ENCODE measurements at regions not wholly inside any gene's neighbourhood (a gene's known extent, or its start where the extent isn't known, plus 50 kb on each side); places are given as distances from the start of the nearest gene placed in this dataset.

DNA sequence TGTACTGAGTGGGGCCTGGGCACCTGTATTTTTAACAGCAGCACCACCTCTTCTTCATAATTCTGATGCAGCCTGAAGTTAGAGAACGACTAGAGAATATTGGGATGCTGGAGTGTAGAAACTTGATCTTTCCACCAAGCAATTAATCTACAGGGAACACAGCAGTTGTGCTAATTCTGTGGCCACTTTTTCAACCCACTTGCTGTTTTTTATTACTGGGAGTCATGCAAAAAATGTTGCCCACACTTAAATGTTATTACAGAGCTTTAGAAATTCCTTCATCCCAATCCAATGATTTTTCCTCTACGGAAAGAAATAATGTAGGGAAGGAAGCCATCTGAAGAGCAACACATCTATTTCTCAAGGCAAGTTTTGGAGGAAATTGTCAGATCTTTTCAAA is 190.9 kb upstream of the TUT7 start:
- no peak for DNase-seq (ENCODE audit: low spot score)
- in situ Hi-C loops (cut with MboI; ENCODE audit: low sequenced_read_pairs, unreplicated experiment), result no loop called here
- TF ChIP-seq, protein P1, sequence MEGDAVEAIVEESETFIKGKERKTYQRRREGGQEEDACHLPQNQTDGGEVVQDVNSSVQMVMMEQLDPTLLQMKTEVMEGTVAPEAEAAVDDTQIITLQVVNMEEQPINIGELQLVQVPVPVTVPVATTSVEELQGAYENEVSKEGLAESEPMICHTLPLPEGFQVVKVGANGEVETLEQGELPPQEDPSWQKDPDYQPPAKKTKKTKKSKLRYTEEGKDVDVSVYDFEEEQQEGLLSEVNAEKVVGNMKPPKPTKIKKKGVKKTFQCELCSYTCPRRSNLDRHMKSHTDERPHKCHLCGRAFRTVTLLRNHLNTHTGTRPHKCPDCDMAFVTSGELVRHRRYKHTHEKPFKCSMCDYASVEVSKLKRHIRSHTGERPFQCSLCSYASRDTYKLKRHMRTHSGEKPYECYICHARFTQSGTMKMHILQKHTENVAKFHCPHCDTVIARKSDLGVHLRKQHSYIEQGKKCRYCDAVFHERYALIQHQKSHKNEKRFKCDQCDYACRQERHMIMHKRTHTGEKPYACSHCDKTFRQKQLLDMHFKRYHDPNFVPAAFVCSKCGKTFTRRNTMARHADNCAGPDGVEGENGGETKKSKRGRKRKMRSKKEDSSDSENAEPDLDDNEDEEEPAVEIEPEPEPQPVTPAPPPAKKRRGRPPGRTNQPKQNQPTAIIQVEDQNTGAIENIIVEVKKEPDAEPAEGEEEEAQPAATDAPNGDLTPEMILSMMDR (IDR thresholded peaks at IDR 0.05; ENCODE audit: borderline replicate concordance, control extremely low read depth, extremely low read depth, insufficient read depth, missing control alignments), result no peak

DNA sequence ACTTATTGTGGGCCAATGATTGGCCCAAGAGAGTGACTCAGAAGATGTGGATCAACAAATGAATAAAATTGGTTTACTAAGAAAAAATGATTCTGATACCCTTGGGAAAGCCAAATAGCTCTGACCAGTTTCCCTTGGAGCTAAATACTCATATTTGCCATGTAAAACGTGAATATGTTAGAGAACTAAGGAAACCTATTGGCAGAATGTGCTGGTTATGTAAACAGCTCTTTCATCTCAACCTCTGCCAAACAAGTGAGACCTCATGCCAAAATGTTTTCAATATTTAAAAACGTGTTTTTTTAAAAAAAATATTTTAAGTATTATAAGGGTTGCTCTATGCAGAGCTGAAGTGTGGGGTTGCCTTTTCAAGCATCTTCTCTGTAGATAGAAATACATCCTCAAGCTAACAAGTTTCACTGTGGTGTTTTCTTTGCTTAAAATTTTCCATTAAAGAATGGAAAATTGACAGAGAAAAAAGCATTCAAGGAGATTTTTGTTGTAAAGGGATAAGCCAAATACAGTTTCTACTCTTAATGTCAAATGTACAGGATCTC is 186.9 kb upstream of the TUT7 start:
- in situ Hi-C loops (cut with MboI; ENCODE audit: low sequenced_read_pairs, unreplicated experiment), result no loop called here
- TF ChIP-seq, protein P1 (IDR thresholded peaks at IDR 0.05; ENCODE audit: borderline replicate concordance, control extremely low read depth, extremely low read depth, insufficient read depth, missing control alignments), result no peak
- no peak for DNase-seq (ENCODE audit: low spot score)

DNA sequence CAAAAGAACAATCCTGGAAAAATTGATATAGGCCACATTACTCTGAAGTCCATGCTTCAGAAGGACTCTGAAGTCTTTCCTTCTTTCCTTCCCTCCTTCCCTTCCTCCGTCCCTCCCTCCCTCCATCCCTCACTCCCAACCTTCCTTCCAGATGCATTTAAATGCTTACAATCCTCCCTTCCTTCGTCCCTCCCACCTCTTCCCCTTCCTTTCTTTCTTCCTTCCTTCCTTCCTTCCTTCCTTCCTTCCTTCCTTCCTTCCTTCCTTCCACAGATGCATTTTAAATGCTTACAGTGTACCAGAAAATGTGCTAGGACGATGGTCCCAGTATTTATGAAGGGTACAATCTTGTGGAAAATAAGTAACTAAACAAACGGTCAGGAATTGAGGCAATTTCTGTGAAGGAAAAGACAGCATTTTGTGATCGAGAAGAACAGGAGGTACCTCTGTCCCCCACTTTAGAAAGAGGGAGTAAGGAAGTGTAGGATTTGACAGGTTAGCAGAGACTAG is 181.3 kb upstream of the TUT7 start:
- DNase-seq (ENCODE audit: low spot score), result no peak
- TF ChIP-seq, protein P1 (IDR thresholded peaks at IDR 0.05; ENCODE audit: borderline replicate concordance, control extremely low read depth, extremely low read depth, insufficient read depth, missing control alignments), result no peak
- in situ Hi-C loops (cut with MboI; ENCODE audit: low sequenced_read_pairs, unreplicated experiment), result no loop called here

DNA sequence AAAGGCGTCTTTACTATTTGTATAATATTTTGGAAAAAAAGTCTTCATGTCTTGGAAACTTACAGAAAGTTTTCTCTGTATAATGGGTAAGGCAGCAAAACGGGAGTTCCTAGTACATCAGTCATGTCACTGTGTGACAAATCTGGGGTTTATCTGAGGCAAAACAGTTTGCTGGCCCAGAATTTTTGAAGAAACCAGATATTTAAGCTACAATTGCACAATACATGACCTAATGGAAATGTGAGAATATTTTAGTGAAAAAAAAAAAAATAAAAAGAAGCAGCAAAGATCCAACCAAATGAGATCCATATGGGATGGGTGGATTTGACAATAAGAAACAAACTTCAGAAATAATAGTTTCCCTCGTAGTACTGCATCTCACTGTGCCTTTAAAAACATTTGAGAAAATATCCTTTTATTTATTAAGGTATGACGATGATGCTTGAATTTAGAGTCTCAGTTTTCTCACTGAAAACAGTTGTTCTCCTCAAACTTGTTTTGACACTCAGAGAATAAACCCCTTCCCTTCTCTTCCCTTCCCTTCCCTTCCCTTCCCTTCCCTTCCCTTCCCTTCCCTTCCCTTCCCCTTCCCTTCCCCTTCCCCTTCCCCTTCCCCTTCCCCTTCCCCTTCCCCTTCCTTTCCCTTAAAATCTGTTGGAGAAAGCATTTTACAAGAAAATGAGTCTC is 180.5 kb upstream of the TUT7 start:
- DNase-seq (ENCODE audit: low spot score), result no peak
- TF ChIP-seq, protein P1 (IDR thresholded peaks at IDR 0.05; ENCODE audit: borderline replicate concordance, control extremely low read depth, extremely low read depth, insufficient read depth, missing control alignments), result no peak
- in situ Hi-C loops (cut with MboI; ENCODE audit: low sequenced_read_pairs, unreplicated experiment), result no loop called here

DNA sequence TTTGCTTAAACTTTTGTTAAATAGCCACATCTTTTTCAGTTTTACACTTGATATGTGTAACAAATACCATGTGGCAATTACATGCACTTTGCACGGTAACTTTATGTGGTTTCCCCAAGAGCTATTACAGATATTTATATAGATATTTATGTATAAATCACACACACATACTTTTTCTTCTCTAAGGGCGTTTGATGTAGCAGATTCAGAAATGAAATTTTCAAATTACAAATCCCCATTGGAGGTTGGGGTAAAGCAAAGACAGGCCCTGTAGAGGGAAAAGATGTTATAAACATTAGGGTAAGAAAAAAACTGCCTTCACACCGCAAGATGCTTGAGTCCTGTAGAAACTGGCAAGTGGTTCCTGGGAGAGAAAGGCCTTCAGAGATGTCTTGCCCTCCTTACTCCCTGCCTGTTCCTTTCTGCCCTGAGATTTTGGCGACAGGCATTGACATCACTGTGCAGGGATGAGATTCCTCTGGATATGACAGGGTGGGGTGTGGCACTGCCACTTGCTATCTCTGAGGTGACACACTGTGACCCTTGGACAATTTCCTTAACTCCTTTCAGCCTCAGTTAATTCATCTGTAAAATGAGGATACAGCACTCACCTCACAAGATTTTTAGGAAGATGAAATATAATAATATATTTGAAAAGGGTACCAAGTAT is 177.9 kb upstream of the TUT7 start:
- no peak for DNase-seq (ENCODE audit: low spot score)
- in situ Hi-C loops (cut with MboI; ENCODE audit: low sequenced_read_pairs, unreplicated experiment), result no loop called here
- TF ChIP-seq, protein P1 (IDR thresholded peaks at IDR 0.05; ENCODE audit: borderline replicate concordance, control extremely low read depth, extremely low read depth, insufficient read depth, missing control alignments), result no peak

DNA sequence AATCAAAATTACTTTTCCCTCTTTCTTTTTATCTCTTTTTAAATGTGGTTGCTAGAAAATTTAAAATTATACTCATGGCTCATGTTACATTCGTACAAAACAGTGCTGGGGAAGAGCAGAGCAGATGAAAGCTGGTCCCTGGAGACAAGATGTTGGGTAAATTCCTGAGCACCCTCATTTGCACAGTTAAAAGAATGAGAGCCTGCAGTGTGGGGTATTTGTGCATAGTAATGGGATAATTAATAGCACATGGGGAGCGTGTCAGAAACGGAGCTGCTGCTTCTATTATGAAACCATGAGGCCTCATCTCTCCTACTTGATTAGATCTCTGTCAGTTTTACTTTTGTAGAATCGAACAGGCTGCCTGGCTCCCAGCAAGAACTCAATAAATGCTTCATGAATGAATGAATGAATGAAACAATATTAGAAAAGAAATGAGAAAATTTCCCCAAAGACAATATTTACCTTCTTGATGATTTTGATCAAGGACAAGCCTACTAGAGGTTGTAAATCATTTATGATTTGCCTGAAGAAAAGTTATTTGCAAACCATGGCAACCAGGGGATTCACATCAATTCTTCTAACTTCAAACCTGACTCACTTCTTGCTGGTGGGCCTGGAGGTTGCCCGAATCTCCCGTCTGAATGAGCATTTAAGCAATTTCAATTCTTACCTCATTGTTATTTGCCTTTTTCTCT is 177.2 kb upstream of the TUT7 start:
- in situ Hi-C loops (cut with MboI; ENCODE audit: low sequenced_read_pairs, unreplicated experiment), result no loop called here
- DNase-seq (ENCODE audit: low spot score), result no peak
- TF ChIP-seq, protein P1 (IDR thresholded peaks at IDR 0.05; ENCODE audit: borderline replicate concordance, control extremely low read depth, extremely low read depth, insufficient read depth, missing control alignments), result no peak

Measured in GM13976 (cell line).